ENCODE measurements at regions not wholly inside any gene's neighbourhood (a gene's known extent, or its start where the extent isn't known, plus 50 kb on each side); places are given as distances from the start of the nearest gene placed in this dataset.

- TF ChIP-seq CTCF (IDR thresholded peaks at IDR 0.05): no peak
- TF ChIP-seq ZSCAN20 (CRISPR knock-in tag; IDR thresholded peaks at IDR 0.05): no peak
- TF ChIP-seq, protein P1, sequence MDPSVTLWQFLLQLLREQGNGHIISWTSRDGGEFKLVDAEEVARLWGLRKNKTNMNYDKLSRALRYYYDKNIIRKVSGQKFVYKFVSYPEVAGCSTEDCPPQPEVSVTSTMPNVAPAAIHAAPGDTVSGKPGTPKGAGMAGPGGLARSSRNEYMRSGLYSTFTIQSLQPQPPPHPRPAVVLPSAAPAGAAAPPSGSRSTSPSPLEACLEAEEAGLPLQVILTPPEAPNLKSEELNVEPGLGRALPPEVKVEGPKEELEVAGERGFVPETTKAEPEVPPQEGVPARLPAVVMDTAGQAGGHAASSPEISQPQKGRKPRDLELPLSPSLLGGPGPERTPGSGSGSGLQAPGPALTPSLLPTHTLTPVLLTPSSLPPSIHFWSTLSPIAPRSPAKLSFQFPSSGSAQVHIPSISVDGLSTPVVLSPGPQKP (IDR thresholded peaks at IDR 0.05; ENCODE audit: low read depth, low read length): no peak
- no peak for TF ChIP-seq TP53 (CRISPR knock-in tag; IDR thresholded peaks at IDR 0.05)
Measured at GRCh38 chr4:117699595-117699994, 334.7 kb upstream of the NDST3 start.

Data from A549 (cell line).